SK-N-SH treated with all-trans-retinoic acid at 6 μM for 48 hours (cell line): ENCODE measurements at regions not wholly inside any gene's neighbourhood (a gene's known extent, or its start where the extent isn't known, plus 50 kb on each side); places are given as distances from the start of the nearest gene placed in this dataset.

Experiments used
- ARNTL ChIP-seq: fragments of 450-650 bp; formaldehyde crosslinking; IDR thresholded peaks from 2 replicates; pipeline ENCODE4 v1.5.0; 2020; ENCODE audit warnings: low read depth, mild to moderate bottlenecking, moderate library complexity, borderline replicate concordance
- CSDC2 ChIP-seq: fragments of 250-450 bp; sonication (Bioruptor Pico); IDR thresholded peaks from 2 replicates; pipeline ENCODE4 v1.5.0; 2020; ENCODE audit warnings: mild to moderate bottlenecking, moderate library complexity
- SNAI2 ChIP-seq: fragments of 250-450 bp; sonication (Bioruptor Pico); IDR thresholded peaks from 2 replicates; pipeline ENCODE4 v1.5.0; 2020; ENCODE audit warnings: mild to moderate bottlenecking, moderate library complexity

GRCh38 chr15:77688266-77688665, 55.6 kb upstream of the LINGO1 start:
- TF ChIP-seq ARNTL (CRISPR knock-in tag) (no peak), SNAI2 (CRISPR knock-in tag) (no peak), CSDC2 (CRISPR knock-in tag) (no peak)
